SIG-M5 (cell line): ENCODE measurements at regions not wholly inside any gene's neighbourhood (a gene's known extent, or its start where the extent isn't known, plus 50 kb on each side); places are given as distances from the start of the nearest gene placed in this dataset.
"Not testable (repeated sequence)": the region's sequence is repeated elsewhere in the genome, so short reads cannot be mapped to it uniquely, and the experiment has no call there.

Experiments
- DNase-seq: peaks from one replicate; lab custom pipeline; 2025; lab: John Stamatoyannopoulos, UW

- DNase-seq = no peak
These were observed 1351.3 kb upstream of the NUDT12 start for GRCh38 chr5:104913841-104914281.

- no peak for DNase-seq
These were observed 1347.2 kb upstream of the NUDT12 start for GRCh38 chr5:104909803-104910202.

GRCh38 chr5:104904561-104904960 lies 1342.0 kb upstream of the NUDT12 start:
- no peak for DNase-seq

DNA sequence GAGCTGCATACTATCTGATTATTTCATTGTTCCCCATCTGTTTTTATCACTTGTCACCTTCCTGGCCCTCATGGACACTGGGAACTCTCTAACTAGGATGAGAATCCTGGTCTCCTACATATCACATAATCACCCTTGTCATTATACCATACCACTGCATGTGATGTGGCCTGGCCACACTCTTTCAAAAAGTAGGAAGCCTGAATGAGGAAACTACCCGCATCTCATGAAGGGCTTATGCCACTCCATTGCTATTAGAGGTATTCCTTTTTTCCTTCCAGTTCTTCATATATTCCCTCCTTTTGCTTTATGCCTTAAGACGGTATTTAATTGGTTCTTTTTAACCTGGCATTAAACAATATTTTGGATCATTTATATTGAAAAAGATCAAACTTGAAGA lies 1341.4 kb upstream of the NUDT12 start:
- no peak for DNase-seq

- DNase-seq = no peak
These were observed 1329.0 kb upstream of the NUDT12 start for GRCh38 chr5:104891596-104891995.

DNA sequence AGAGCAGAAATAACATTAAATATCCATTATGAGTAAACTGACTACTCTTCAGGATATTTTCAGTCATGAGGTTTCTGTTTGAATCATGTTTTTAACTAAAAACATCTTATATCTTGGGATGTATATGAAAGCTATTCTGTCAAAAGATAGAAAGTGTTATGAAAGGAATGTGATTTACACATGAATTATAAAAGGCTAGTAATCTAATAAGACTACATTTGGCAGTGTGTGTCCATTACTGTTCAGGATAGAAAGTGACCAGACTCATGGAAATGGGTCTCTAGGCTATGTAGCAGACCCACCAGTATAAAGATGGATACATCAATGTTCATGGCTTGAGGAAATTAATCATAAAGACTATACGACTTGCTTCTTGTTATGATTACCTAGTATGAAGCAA lies 1328.2 kb upstream of the NUDT12 start:
- DNase-seq = no peak

DNA sequence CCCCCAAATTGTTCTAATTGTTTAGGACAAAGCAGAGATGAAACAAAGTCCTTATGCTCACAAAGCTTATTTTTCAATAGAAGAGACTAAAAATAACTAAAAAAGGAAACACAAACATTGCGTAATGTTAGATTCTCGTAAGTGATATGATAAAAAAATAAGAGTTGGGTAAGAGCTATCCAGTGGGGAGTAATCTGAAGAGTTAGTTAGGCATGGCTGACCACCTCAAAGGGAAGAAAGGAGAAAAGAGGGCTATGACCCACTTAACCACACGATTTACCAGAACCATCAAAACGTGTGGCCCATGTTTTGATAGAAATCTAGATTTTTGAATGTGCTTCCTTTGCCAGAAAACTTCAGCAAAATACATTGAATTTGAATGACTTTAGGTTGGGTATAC lies 1296.8 kb upstream of the NUDT12 start:
- no peak for DNase-seq

DNA sequence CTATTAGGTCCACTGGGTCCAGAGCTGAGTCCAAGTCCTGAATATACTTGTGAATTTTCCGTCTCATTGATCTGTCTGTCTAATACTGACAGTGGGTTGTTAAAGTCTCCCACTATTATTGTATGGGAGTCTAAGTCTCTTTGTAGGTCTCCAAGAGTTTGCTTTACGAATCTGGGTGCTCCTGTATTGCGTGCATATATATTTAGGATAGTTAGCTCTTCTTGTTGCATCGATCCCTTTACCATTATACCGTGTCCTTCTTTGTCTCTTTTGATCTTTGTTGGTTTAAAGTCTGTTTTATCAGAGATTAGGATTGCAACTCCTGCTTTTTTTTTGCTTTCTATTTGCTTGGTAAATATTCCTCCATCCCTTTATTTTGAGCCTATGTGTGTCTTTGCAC lies 1289.5 kb upstream of the NUDT12 start:
- not testable (repeated sequence) for DNase-seq

- DNase-seq = no peak
These were observed 1283.0 kb upstream of the NUDT12 start for GRCh38 chr5:104845541-104845940.

- DNase-seq = no peak
These were observed 1281.2 kb upstream of the NUDT12 start for GRCh38 chr5:104843822-104844221.

DNA sequence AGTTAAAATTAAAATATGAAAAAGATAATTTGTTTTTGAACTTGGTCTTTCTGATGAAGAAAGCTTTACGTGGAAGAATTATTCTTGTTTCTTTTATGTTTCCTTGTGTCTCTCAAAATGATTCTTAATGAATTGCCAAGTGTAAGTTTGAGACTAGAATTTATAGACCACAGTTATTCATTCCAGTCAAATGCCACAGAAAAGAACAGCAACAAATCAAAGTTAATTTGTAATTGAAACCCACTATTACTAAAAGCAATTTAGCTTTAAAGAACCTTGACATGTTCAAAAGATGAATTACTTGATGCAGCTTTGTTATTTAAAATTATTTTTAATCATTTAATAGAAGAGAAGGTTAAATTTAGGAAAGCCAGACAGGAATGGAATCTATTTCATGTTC lies 1277.7 kb upstream of the NUDT12 start:
- DNase-seq = no peak

DNA sequence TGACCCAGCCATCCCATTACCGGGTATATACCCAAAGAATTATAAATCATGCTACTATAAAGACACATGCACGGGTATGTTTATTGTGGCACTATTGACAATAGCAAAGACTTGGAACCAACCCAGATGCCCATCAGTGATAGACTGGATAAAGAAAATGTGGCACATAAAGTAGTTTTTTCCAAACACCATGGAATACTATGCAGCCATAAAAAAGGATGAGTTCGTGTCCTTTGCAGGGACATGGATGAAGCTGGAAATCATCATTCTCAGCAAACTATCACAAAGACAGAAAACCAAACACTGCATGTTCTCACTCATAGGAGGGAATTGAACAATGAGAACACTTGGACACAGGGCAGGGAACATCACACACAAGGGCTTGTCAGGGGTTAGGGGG lies 1268.9 kb upstream of the NUDT12 start:
- DNase-seq = not testable (repeated sequence)

- DNase-seq = no peak
These were observed 1259.0 kb upstream of the NUDT12 start for GRCh38 chr5:104821606-104822005.

GRCh38 chr5:104817127-104817526 lies 1254.5 kb upstream of the NUDT12 start:
- no peak for DNase-seq

DNA sequence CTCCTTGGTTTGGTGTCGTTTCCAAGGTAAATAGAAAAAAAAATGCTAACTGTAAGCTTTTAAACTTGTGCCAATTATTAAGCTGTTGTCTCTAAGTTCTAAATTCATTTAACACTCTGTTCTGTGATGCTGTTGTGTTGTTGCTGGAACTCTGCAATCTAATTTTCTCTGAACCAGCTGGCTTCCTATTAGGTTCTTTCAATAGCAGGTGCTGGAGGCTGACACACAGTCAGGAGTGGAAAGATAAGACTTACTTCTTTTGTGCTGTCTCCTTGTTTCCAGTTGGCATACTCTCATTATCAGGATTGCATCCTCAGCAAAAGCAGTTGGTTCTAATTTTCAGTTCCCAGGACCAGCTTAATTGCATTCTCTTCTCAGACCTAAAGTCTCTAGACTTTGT lies 1252.6 kb upstream of the NUDT12 start:
- no peak for DNase-seq

DNA sequence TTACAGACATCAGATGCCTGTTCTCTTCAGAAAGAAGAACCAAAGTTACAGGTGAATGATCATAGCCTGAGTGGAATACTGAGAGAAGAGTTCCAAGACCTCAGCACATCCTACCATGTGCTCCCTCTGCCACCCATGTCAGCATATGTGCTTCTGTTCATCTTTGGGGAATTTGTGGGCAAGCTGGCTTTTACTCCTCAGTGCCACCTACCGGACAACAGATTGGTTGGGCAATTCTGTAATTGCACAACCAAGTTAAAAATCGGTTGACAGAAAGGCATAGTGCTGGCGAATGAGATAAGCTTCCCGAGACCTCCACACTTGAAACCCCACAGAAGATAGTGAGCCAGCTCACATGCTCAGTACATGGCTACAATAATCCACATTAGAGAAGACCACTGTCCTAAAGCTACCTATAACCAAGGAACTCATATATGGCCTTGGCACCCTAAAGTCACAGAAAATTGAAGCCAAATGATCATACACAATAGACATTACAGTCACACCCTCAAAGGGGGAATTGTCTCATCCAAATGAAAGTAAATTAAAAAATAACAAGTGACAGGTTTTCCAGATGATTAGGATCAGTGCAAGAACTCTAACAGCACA lies 1238.0 kb upstream of the NUDT12 start:
- no peak for DNase-seq

DNA sequence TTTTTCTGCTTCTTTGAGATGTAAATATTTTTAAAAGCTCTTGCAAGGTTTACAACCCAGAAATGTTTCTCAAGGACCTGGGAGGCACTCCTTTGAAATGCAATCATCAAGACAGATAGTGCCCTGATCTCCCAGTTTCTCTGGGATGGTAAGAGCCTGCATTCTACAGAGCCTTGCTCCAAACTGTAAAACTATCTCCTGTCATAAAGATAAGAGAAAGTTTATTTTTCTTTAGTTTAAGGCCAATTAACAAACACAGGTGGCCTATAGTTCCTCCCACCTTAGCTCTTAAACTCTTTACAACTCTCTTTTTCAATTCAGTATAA lies 1231.1 kb upstream of the NUDT12 start:
- DNase-seq = no peak

GRCh38 chr5:104793031-104793754 lies 1230.6 kb upstream of the NUDT12 start:
- no peak for DNase-seq

DNA sequence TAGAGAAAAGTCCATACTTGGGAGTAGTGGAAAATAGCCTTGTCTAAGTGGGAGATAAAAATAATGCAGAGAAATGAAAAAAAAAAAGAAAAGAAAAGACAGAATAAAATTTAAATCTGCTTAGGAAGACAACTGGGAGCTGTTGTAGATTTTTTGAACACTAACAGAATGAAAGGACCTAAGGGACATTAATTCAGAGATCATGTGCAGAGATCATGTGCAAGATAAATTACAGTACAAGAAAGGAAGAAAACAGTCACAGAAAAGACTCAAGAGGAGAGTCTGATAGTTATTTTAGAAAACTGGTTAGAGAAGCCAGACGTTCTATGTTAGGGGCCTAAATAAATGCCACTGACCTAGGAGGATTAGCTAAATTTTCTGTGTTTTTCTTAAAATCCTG lies 1226.8 kb upstream of the NUDT12 start:
- no peak for DNase-seq

- DNase-seq = no peak
These were observed 1222.5 kb upstream of the NUDT12 start for GRCh38 chr5:104785097-104785496.

DNA sequence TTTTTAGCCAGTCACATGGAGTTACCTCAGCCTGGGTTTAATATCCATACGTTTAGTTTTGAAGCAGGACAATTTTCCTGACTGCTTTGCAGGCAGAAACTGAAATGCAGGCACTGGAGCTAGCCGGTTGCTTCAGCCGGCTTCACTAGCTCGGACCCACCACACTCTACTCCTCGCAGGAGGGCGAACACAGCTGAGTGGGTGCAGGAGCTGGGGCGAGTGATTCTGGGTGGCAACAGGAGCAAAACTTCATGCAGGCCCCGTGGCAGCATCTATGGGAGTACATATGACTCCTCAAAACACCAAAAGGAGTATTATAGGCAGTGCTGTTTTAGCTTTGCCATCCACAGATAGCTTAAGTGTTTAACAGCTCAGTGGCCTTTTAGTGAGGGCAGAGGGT lies 1211.8 kb upstream of the NUDT12 start:
- no peak for DNase-seq

GRCh38 chr5:104764197-104764596 lies 1201.6 kb upstream of the NUDT12 start:
- no peak for DNase-seq

DNA sequence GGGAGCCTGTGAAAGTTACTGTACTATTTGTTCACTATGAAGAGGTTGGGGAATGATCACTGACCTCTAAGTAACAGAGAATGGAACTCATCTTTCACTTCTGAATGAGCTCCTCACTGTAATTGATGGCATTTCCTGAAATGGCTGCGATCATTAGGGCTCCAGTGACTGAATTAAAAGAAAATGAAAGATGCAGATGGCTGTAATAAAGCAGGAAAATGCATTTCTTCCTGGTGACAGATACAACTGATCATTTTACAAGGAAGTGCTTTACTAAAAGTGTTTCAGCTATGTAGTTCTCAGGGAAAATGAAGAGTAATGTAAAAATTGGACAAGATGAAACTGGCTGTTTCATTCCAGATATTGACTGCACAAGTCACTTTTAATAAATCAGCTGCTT lies 1200.6 kb upstream of the NUDT12 start:
- no peak for DNase-seq

DNA sequence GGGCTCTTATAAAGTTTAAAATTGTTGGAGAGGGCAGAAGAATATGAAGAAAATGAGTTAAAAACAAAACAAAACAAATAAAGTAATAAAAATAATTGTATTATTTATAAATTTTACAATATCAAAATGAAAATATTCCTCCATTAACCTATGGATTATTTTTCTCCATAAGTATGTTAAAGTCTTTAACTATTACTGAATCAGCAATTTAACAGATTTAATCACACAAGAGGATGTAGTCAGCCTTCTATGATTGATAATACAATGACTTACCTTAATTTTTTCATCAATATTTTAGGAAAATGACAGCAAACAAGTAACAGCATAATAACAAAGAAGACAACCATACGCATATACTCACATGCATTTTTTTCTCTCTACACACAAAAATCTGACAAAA lies 1195.3 kb upstream of the NUDT12 start:
- DNase-seq = no peak
